Fibroblast of pulmonary artery (primary cell): ENCODE measurements at regions not wholly inside any gene's neighbourhood (a gene's known extent, or its start where the extent isn't known, plus 50 kb on each side); places are given as distances from the start of the nearest gene placed in this dataset.

ENCODE experiments used
- DNase-seq: peaks from one replicate; pipeline ENCODE4 v3.0.0-alpha.2; 2010; ENCODE audit warnings: low read depth
- H3K4me3 ChIP-seq: replicated peaks from 2 replicates; pipeline ENCODE4 v1.5.1; 2011; ENCODE audit warnings: low read depth, mild to moderate bottlenecking, control low read depth, low read length, moderate library complexity
- TF ChIP-seq, protein P1 (sequence below): IDR thresholded peaks from 2 replicates; pipeline ENCODE4 v1.5.1; 2011; ENCODE audit warnings: mild to moderate bottlenecking, control low read depth, low read length, inconsistent platforms; ENCODE audit errors: missing control alignments

DNA sequence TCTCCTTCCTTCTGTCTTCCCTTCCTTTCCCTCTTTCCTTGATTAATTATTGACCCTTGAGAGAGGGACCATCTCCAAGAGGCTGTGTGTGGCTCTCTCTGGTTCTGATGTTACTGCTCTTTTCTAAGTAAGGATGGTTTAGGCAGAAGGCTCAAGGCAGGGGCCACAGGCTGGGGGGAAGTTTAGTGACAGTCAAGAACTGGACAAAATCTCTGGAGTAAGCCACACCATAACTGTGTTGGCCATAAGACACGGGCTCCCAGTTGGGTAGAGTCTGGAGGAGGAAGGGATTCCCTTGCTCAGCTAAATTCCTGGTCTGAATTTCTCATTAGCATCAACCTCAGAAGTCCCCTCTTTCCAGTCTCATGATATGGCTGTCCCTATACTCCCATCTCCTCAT lies 74.7 kb downstream of the BUD13 start:
- H3K4me3 ChIP-seq: no peak overlapping the region
- TF ChIP-seq, protein P1, sequence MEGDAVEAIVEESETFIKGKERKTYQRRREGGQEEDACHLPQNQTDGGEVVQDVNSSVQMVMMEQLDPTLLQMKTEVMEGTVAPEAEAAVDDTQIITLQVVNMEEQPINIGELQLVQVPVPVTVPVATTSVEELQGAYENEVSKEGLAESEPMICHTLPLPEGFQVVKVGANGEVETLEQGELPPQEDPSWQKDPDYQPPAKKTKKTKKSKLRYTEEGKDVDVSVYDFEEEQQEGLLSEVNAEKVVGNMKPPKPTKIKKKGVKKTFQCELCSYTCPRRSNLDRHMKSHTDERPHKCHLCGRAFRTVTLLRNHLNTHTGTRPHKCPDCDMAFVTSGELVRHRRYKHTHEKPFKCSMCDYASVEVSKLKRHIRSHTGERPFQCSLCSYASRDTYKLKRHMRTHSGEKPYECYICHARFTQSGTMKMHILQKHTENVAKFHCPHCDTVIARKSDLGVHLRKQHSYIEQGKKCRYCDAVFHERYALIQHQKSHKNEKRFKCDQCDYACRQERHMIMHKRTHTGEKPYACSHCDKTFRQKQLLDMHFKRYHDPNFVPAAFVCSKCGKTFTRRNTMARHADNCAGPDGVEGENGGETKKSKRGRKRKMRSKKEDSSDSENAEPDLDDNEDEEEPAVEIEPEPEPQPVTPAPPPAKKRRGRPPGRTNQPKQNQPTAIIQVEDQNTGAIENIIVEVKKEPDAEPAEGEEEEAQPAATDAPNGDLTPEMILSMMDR: no peak
- no peak for DNase-seq

DNA sequence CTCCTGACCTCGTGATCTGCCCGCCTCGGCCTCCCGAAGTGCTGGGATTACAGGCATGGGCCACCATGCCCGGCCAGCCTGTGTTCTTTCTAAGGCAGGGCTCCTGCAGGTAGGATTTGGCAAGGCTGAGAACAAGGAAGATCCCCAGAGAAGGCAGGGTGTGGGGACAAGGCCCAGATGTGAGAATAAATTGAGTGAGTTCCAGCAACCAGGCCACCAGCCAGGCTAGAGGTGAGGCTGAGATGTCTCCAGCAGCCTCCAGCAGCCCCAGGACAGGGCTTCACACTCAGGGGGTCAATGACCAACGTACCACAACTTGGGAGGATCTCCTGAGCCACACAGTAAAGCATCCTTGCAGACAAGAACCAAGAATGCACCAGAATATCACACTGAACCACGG lies 75.1 kb downstream of the BUD13 start:
- TF ChIP-seq, protein P1: no peak
- H3K4me3 ChIP-seq: no peak overlapping the region
- no peak for DNase-seq

DNA sequence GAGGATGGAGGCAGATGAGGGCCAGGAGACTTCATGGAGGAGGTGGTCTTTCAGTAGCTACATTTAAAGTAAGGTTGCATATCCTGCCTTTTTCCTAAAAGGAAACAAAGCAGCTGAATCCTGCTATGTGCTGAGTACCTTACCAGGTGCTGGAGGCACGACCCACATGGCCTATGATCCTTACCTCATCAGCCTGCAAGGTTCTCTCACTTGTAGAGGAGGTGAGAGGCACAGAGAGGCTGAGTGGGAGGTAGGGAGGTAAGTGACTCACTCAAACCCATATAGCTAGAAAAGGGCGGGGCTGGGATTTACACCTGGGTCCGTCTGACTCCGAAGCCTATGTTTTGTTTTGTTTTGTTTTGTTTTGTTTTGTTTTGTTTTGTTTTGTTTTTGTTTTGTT lies 75.8 kb downstream of the BUD13 start:
- TF ChIP-seq, protein P1: no peak
- DNase-seq: no peak
- no peak overlapping the region for H3K4me3 ChIP-seq

DNA sequence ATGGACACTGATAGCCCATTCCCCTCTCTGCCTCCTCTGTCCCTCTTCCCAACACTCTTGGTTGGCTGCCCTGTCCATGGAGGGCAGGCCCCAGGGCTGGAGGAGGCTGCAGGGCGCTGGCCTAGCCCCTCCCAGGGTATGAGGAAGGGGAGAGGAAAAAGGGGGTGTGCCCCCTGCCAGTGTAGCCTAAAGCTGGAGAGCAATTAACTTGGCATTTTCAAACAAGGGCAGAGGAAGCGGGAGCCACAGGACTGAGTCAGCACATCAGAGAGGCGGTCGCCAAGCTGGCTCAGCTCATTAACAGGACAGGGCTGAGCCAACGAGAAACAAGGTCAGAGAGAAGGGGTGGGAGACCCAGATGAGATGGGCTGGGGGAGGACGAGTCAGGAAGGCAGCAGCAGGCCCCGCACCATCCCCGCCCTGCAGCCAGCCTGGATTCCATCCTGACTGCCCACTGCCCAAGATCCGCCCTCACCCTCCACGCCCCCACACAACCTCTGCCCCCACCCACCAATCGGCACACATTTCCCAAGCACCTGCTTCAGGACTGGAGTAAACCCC lies 76.3 kb downstream of the BUD13 start:
- H3K4me3 ChIP-seq: no peak overlapping the region
- DNase-seq: no peak
- TF ChIP-seq, protein P1: no peak

DNA sequence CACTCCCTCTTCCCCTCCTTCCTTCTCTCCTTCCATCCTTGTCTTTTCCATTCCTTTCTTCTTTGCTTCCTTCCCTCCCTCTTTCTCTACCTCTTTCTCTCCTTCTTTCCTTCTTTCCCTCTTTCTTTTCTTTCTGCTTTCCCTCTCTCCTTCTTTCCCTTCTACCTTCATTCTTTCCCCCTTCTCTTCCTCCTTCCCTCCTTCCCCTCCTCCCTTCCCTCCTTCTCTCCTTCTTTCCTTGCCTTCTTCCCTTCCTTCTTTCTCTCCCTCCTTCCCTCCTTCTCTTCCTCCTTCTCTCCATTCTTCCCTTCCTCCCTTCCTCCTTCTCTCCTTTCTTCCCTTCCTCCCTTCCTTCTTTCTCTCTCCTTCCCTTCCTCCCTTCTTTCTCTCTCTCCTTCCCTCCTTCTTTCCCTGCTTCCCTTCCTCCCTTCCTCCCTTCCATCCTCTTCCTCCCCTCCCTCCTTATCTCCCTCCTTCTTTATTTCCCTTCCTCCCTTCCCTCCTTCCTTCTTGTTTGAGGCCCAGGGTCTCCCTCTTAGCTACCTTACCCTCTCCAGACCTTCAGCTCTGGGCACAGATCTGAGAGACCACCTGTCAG lies 77.0 kb downstream of the BUD13 start:
- no peak for DNase-seq
- TF ChIP-seq, protein P1: no peak
- H3K4me3 ChIP-seq: no peak overlapping the region

GRCh38 chr11:116694815-116695590 lies 77.8 kb downstream of the BUD13 start:
- H3K4me3 ChIP-seq: no peak overlapping the region
- DNase-seq: no peak
- TF ChIP-seq, protein P1: no peak

GRCh38 chr11:116694349-116694725 lies 78.5 kb downstream of the BUD13 start:
- TF ChIP-seq, protein P1: no peak

More at GRCh38 chr11:116694349-116694725, 78.5 kb downstream of the BUD13 start:
- no peak overlapping the region for H3K4me3 ChIP-seq
- DNase-seq: no peak
